Heart right ventricle (tissue), 16 donors: ENCODE measurements at regions not wholly inside any gene's neighbourhood (a gene's known extent, or its start where the extent isn't known, plus 50 kb on each side); places are given as distances from the start of the nearest gene placed in this dataset.
"Not testable (repeated sequence)": the region's sequence is repeated elsewhere in the genome, so short reads cannot be mapped to it uniquely, and the experiment has no call there.

Experiments used
- ATAC-seq, 8 donors: fragments of 200-7000 bp; cut with Tn5 transposase; one replicate each; pipeline ENCODE4 v1.9.1; 2020; ENCODE audit warnings: mild to moderate bottlenecking in 8 of 8, moderate library complexity in 8 of 8, moderate number of reproducible peaks in 1 of 8
- DNase-seq, 2 donors: peaks; one replicate each; pipeline ENCODE4 v3.0.0-alpha.2; 2020
- H3K27ac ChIP-seq, 10 donors: fragments of 200-600 bp; sonication (generic) in 2 of 10; one replicate each; pipeline versions ENCODE4 v1.5.0 to v1.8.0; 2020 to 2022; ENCODE audit warnings: mild to moderate bottlenecking in 3 of 10
- H3K27me3 ChIP-seq, 7 donors: fragments of 200-600 bp; one replicate each; pipeline ENCODE4 v1.8.0; 2021 to 2022; ENCODE audit warnings: mild to moderate bottlenecking in 2 of 7
- H3K36me3 ChIP-seq, 9 donors: fragments of 200-600 bp; sonication (generic) in 1 of 9; one replicate each; pipeline versions ENCODE4 v1.5.0 to v1.8.0; 2020 to 2022; ENCODE audit warnings: mild to moderate bottlenecking in 2 of 9
- H3K4me1 ChIP-seq, 9 donors: fragments of 200-600 bp; sonication (generic) in 1 of 9; one replicate each; pipeline versions ENCODE4 v1.5.0 to v1.8.0; 2020 to 2022; ENCODE audit warnings: mild to moderate bottlenecking in 4 of 9
- H3K4me3 ChIP-seq, 10 donors: fragments of 200-600 bp; sonication (generic) in 2 of 10; one replicate each; pipeline versions ENCODE4 v1.5.0 to v1.8.0; 2020 to 2022; ENCODE audit warnings: mild to moderate bottlenecking in 7 of 10, moderate library complexity in 2 of 10
- H3K9me3 ChIP-seq, 11 donors: fragments of 200-600 bp in 10 of 11; sonication (generic) in 2 of 11; one replicate each; pipeline versions ENCODE4 v1.5.0 to v1.8.0; 2013 to 2022; ENCODE audit warnings: mild to moderate bottlenecking in 2 of 11, control low read depth in 1 of 11, moderate library complexity in 1 of 11
- CTCF ChIP-seq, 9 donors: fragments of 200-600 bp; sonication (generic) in 2 of 9; IDR thresholded peaks; one replicate each; pipeline versions ENCODE4 v1.5.0 to v1.8.0; 2021 to 2022; ENCODE audit warnings: antibody characterized with exemption in 9 of 9, mild to moderate bottlenecking in 5 of 9, moderate library complexity in 1 of 9
- WGBS, 2 donors: extraction: QIAGEN DNeasy Blood & Tissue Kit; methylation state at CpG; one replicate each; pipeline ENCODE4 v1.1.7; 2013; ENCODE audit warnings: inconsistent platforms in 1 of 2; 5-methylcytosine and 5-hydroxymethylcytosine counted together
- intact Hi-C, 10 donors: fragments of 100-400 bp; cut with DNase I; formaldehyde crosslinking; loops; one replicate each; pipeline versions ENCODE4 v1.11.1 to v1.14.2; 2022
- donor health status: Arrhythmogenic right ventricular cardiomyopathy.
- donor health status: ischemic (EF 13 %, LVEDD 7.1; RV severe dilation, severe dysfunction).
- donor health status: healthy with polysubstance abuse.
- donor health status: DM: no; HTN: yes; CAD: no.
- donor health status: DM: no; HTN: no; CAD: no.
- donor health status: ischemic (EF 25% LVEDD 6.9; RV normal size, moderate dysfunction).
- donor health status: ischemic (EF 25% LVEDD 5.7; RV mildly dilated, moderate dysfunction).
- donor health status: healthy.
- donor health status: DM: yes; HTN: yes; CAD: no.
- donor health status: Ischemic cardiomyopathy.
- donor health status: ischemic (EF 35%, LVEDD 5.7; RV mildly dilated, moderate dysfunction).
- donor health status: nonischemic (EF 11% LVEDD 7.7; RV severe dilation, severe dysfunction).
- donor health status: DM: yes; HTN: yes; CAD: no.
- donor health status: PGD.
- donor health status: ischemic (EF 29% LVEDD 5.4; RV normal size, mild dysfunction).
- donor health status: nonischemic (EF 23%, LVEDD 6.1; RV moderate dilation, normal function).

DNA sequence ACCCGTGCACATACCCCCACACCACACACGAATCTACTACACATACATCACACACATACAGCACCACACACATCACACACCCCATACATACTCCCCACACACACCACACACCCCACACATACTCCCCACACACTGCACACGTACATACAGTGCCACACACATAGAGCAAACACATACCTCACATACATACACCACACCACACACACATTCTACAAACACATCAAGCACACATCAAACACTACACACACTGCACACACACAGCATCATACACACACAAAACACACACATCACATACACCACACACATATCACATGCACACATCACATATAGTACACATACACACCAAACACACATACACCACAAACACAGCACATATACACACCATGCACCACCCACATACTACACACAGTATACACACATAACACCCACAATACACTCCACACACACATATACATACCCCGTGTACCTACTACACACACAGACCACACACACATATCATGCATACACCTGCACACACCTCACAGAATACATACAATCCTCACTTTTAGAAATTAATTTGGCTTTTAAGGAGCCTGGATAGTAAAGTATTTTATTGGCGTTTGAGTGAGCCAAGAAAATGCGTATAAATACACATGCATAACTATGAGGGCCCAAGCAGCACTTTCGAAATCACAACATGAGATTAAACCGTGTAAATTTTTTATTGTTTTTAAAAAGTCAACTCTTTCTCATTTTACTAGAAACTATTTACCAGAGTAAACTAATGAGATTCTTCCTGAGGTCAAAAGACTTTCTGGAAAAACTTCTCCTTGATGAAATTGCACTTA lies 1461.4 kb downstream of the FOXD4L5 start:
- WGBS, 2 donors, result 61 to 63% methylated on average over 8 of the region's 8 CpGs
- intact Hi-C loops, H3K36me3 ChIP-seq, DNase-seq, H3K4me3 ChIP-seq, H3K4me1 ChIP-seq, H3K27ac ChIP-seq: not testable (repeated sequence)
- H3K27me3 ChIP-seq, result peaks cover 0 to 11% (median 0%) of the 10 kb centered on the region in 7 donors
- ATAC-seq, result peak; percentile 72 to 92 (median 82)
- H3K9me3 ChIP-seq, result peaks cover 0 to 16% (median 0%) of the 10 kb centered on the region in 11 donors

GRCh38 chr9:63822615-63823374 lies 1462.2 kb downstream of the FOXD4L5 start:
- peak in 6 of 8 donors; percentile 12 to 51 (median 31) for ATAC-seq
- H3K27ac ChIP-seq, intact Hi-C loops, H3K4me1 ChIP-seq, H3K4me3 ChIP-seq, H3K36me3 ChIP-seq, DNase-seq: not testable (repeated sequence)
- 57 to 59% methylated on average over 6 of the region's 6 CpGs for WGBS, 2 donors
- peaks cover 0 to 20% (median 0%) of the 10 kb centered on the region in 11 donors for H3K9me3 ChIP-seq
- H3K27me3 ChIP-seq, result peaks cover 0 to 11% (median 2%) of the 10 kb centered on the region in 7 donors

DNA sequence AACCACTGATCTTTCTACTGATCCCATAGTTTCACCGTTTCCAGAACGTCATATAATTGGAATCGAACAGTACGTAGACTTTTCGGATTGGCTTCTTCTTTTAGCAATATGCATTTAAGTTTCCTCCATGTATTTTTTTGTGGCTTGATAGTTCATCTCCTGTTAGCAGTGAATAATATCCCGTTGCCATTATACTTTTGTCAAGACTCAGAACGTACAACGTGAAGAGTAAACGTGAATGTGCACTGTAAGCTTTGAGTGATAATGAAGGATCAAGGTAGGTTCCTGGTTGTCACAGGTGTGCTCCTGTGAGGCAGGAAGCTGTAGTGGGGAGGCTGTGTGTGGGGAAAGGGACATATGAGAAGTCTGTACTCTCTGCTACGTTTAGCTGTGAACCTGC lies 1463.7 kb downstream of the FOXD4L5 start:
- not testable (repeated sequence) for ATAC-seq
- H3K9me3 ChIP-seq, result peaks cover 0 to 33% (median 0%) of the 10 kb centered on the region in 11 donors

DNA sequence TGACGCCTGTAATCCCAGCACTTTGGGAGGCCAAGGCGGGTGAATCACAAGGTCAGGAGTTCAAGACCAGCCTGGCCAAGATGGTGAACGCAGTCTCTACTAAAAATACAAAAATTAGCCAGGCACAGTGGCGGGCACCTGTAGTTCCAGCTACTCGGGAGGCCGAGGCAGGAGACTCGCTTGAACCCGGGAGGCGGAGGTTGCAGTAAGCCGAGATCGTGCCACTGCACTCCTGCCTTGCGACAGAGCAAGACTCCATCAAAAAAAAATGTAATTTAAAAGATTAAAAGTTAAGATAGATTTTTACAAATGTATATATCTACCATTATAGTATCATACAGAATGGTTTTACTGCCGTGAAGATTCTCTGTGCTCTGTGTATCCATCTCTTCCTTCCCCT lies 1464.1 kb downstream of the FOXD4L5 start:
- ATAC-seq, H3K4me1 ChIP-seq, H3K27ac ChIP-seq, intact Hi-C loops, H3K4me3 ChIP-seq, DNase-seq, H3K36me3 ChIP-seq: not testable (repeated sequence)
- WGBS, 2 donors, result 75 to 77% methylated on average over 13 of the region's 13 CpGs
- Histone ChIP-seq H3K27me3 (peaks cover 5 to 20% (median 17%) of the 10 kb centered on the region in 7 donors), H3K9me3 (peaks cover 0 to 37% (median 0%) of the 10 kb centered on the region in 11 donors)

More for the DNA sequence above, 1463.7 kb downstream of the FOXD4L5 start:
- H3K4me1 ChIP-seq, H3K4me3 ChIP-seq, intact Hi-C loops, H3K36me3 ChIP-seq, DNase-seq, H3K27ac ChIP-seq: not testable (repeated sequence)
- 60 to 69% methylated on average over 10 of the region's 10 CpGs for WGBS, 2 donors
- H3K27me3 ChIP-seq, result peaks cover 5 to 20% (median 17%) of the 10 kb centered on the region in 7 donors

GRCh38 chr9:63820383-63820782 lies 1464.6 kb downstream of the FOXD4L5 start:
- H3K4me1 ChIP-seq, H3K36me3 ChIP-seq, intact Hi-C loops, DNase-seq, H3K27ac ChIP-seq, H3K4me3 ChIP-seq, ATAC-seq: not testable (repeated sequence)
- Histone ChIP-seq H3K9me3 (peaks cover 0 to 42% (median 0%) of the 10 kb centered on the region in 11 donors), H3K27me3 (peaks cover 5 to 23% (median 17%) of the 10 kb centered on the region in 7 donors)
- 85 to 89% methylated on average over 3 of the region's 3 CpGs for WGBS, 2 donors

DNA sequence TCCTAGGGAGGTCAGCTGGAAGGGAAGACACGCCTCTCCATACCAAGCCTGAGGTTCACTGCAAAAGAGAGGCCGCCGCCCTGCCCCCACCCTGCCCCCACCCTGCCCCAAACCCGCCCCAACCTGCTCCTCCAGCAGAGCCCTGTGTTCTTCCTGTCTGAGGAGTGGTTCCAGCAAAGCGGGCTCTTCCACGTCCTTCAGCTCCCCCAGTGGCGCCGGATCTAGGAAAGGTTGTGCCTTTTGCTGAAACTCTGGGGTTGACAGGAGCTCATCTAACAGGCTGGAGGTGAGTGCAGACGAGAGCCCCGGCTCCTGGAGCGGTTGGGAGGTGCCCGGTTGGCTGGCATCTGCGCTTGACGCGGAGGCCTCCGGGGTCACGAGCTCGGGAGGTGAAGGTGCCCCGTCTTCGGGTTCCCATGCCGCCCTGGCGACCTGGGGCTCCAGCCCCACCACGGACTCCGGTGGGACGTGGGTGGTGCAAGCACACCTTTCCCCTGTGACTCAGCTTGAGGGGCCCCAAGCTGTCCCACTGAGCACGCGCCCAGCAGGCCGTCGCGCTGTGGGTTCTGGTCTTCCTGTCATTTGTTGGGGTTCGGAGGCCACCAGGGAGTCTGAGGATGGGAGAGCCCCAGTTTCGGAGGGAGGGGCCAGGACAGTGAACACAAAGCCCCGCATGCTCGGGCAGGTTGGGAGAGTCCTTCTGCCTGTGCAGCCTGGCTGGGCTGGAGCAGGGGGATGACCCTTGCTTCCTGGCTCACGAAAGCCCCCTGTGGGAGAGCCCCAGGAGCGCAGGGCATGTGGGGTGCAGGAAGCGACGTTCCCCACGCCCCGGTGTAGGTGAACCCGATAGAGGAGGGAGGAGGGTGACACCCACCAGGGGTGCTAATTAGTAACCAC lies 1467.1 kb downstream of the FOXD4L5 start:
- DNase-seq (peak; percentile 31 to 47), ATAC-seq (peak; percentile 26 to 78 (median 53))
- intact Hi-C loops, result no loop called here
- Histone ChIP-seq H3K4me3 (peak overlapping the region in 5 of 10 donors; percentile 23 to 50 (median 28)), H3K27me3 (peaks cover 5 to 31% (median 27%) of the 10 kb centered on the region in 7 donors), H3K27ac (peak overlapping the region in 1 of 10 donors; percentile 50), H3K36me3 (no peaks in the 10 kb centered on the region), H3K4me1 (peaks cover 0 to 5% (median 0%) of the 10 kb centered on the region in 9 donors), H3K9me3 (peaks cover 0 to 57% (median 0%) of the 10 kb centered on the region in 11 donors)
- WGBS, 2 donors, result 27 to 33% methylated on average over 41 of the region's 41 CpGs
- no peak for TF ChIP-seq CTCF (IDR thresholded peaks at IDR 0.05)
